ENCODE measurements at regions not wholly inside any gene's neighbourhood (a gene's known extent, or its start where the extent isn't known, plus 50 kb on each side); places are given as distances from the start of the nearest gene placed in this dataset.
"Not testable (repeated sequence)": the region's sequence is repeated elsewhere in the genome, so short reads cannot be mapped to it uniquely, and the experiment has no call there.

DNA sequence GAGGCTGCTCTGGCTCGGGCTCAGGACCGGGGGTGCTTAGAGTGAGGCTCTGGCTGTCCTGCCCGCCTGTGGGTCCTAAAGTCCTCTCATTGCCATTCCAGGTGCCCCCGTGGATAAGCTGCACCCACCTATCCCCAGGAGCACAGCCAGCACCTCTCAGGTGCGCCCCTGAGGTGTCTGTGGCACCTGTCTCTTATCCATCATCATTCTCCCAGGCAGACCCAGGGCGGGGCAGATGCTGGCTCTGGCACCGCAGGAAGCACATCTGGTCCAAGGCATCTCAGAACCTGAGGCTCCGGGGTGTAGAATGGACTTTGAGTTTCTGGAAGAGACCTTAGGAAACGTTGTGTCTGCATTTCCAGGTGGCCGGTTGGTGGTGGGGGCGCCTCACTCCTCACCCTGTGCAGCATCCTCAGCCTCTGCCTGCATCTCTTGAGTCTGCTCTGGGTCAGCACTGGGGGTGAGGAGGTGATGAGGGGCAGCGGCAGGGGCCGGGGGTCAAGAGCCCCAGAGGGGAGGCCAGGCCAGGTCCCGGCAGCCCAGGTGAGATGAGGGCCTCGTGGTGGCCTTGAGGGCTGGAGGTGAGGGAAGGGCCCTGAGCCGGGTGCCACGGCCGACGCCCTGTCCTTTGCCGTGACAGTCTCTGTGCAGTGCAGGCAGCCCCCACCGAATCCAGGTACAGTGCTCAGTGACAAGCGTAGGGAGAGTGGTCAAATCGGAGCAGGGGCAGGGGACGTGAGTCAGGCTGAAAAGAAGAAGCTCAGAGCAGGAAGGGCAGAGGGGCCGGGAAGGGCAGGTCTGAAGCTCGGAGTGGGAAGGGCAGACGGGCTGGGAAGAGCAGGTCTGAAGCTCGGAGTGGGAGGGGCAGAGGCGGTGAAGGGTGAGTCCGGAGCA is 173.5 kb downstream of the NPIPB11 start:
- no peak for DNase-seq

DNA sequence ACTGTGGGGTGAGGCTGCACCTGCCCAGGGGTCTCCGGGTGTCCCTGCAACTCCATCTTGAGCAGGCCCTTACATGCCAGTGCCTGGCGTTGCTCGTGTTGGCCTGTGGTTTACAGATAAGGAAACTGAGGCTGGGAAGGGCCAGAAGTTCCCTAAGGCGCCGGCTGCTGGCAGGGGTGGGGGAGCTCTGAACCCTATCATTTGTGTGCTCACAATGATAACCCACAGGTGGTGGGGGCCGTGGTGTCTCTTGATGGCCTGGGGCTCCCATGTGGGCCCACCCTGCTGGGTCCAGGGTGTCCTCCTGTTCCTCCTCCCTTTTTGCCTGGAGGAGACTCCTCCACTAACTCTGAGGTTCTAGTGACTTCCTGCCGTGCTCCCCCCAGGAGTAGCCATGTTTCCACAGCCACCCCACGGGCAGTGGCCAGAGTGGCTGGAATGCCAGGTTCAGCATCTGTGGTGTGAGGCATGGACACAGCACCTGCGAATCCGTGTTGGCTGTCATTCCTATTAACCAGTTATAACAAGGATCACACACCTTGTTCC is 174.3 kb downstream of the NPIPB11 start:
- DNase-seq: not testable (repeated sequence)

DNA sequence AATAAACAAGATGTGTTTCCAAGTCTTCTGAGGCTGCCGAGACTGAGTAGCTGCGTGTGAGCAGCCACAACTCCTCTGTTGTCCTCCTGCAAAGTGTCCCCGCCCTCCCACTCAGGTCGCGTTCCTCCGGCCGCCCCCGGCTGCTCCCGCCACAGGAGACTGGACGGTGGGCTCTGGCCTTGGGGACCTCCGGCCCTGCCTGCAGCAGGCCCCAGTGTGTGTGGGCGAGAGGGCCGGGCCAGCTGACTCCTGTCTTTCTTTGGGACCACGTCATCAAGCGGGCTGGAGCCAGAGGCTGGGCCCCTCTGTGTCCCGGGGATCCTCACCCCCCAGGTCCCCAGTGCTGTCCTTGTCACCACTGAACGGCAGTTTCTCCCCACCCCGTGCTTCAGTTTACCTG is 175.3 kb downstream of the NPIPB11 start:
- DNase-seq: no peak

DNA sequence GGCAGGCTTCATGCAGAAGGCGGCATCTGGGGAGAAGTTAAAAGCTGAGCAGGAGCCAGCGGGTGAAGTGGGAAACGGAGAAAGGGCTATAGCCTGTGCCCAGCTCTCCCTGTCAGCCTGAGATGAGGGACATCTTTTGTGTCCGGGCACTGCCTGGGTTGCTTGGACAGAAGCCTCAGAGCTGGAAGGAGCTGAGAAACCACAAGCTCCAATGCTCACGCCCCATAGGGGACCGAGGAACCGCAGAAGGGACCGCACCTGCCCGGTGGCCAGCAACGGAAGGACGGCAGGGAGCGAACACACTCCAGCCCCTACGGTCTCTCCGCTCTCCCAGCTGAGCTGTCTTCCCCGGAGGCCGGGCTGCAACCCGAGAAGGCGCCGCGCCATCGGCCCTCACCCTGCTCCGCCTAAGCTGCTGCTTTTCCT is 175.8 kb downstream of the NPIPB11 start:
- no peak for DNase-seq

DNA sequence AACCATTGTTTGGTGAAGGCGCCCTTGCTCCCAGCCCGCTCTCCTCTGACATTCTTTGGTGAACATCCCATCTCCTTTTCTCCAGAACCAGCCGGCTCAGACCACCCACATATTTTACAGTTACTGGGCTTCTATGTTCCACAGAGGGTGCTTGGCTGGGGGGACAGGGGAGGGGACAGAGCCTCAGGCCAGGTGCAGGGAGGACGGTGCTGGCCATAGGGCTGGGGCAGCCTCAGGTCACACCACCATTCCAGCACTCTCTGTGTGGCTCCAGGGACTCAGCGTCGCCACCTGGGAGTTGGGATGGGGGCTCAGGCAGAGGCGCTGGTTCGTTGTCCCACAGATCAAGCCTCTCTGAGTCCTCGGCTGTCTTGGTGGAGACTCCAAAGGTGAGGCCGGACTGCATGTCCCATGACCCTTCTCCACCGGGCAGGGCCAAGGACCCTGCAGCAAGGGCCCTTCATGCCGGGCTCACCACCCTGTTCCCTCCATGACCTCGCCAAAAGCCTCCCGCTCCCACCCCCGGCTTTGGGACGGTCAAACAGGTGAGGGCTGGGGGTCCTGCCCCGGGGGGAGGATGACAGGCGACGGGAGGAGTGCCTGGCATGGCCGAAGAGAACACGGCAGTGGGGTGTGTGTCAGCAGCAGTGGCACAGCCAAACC is 176.4 kb downstream of the NPIPB11 start:
- not testable (repeated sequence) for DNase-seq

DNA sequence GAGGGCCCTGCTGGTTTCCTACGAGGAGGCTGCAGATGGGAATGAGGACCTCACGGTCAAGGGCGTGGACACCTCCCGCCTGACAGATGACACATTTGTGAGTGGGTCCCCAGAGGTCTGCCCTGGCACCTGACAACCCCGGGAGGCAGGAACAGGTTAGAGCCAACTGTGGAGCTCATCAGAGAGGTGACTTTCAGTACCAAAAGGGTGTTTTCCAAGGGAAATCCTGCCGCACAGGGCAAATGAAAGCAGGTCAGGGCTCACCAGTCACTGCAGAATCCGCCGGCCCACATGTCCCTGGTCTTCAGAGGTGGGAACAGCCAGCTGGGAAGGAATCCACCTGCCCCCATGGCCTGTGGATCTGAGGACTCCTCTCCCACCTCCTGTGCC is 176.9 kb downstream of the NPIPB11 start:
- not testable (repeated sequence) for DNase-seq

DNA sequence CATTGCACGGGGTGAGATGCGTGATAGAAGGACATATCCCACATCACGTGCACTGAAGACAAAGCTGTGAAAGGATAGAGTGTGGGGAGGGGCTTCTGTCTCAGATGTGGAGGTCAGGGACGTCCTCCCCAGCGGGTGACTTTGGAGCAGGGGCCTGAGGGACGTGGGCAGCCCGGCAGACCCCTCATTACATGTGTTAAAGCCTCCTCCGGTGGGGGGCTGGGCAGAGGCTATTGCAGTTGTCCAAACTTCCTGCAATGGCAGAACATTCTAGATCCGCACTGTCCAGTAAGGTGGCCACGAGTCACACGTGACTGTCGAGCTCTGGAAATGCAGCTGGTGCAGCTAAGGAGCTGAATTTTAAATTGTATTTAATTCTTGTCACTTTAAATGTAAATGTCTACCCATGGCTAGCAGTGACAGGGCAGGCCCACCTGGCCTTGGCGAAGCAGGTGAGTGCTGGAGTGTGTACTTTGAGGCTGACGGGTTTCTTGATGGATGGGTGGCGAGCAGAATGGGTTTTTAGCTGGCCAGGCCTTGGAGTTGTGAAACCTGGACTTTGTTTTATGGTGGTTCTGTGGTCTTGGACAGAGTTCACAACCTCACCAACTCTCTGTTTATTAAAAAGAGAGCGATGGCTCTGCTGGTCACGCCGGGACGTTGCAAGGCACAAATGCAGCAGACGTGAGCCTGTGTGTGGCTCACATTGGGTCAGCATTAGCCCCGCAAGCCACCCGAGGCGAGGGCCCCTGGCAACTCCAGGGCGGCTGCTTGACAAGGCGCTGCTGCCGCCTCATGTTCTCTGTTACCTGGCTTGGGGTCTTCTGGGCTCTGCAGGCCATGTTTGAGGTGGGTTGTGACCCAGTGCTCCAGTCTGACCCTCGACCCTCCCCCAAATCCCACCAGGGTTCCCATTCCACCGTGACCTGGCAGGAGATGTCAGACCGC is 177.6 kb downstream of the NPIPB11 start:
- not testable (repeated sequence) for DNase-seq

DNA sequence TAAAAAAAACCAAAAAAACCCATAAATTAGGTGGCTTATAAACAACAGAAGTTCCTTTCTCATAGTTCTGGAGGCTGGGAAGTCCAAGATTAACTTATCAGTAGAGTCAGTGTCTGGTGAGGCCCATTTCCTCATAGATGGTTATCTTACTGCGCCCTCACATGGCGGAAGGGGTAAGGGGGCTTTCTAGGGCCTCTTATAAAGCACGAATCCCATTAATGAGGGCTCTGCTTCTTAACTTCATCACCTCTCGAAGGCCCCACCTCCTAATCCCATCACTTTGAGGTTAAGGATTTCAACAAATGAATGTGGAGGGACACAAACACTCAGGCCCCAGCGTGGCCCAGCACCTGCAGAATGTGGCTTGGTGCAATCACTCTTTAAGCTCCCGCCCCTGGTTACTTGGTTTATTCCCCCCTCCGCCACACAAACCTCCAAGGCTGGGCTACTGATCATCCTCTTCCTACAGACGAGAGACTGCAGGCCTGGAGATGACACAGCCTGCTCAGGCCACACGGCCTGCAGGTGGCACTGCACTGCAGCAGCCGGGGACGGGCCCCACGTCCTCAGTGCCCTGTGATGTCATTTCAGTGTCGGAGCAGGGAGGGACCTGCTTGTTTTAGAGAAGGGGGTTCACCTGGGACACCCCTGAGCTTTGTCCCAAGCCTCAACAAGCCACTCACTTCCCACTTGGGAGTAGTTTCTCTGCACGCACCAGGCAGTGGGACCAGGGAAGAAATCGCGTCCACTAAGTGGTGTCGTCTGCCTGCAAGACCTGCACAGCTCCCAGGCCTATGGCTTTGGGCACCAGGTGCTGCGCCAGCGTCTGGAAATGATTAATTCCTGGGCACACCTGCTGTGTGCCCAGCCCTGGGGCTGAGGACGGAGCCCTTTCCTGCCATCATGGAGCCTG is 178.5 kb downstream of the NPIPB11 start:
- DNase-seq: not testable (repeated sequence)

DNA sequence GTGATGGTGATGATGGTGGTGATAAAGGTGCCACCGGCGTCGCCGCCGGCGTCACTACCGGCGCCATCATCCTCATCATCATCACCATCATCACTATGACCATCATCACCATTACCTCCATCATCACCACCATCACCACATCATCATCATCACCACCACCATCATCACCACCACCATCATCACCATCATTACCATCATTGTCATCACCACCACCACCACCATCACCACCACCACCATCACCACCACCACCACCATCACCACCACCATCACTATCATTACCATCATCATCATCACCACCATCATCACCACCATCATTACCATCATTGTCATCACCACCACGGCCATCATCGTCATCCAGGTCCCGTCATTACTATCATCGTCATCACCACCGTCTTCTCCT is 179.7 kb downstream of the NPIPB11 start:
- no peak for DNase-seq

DNA sequence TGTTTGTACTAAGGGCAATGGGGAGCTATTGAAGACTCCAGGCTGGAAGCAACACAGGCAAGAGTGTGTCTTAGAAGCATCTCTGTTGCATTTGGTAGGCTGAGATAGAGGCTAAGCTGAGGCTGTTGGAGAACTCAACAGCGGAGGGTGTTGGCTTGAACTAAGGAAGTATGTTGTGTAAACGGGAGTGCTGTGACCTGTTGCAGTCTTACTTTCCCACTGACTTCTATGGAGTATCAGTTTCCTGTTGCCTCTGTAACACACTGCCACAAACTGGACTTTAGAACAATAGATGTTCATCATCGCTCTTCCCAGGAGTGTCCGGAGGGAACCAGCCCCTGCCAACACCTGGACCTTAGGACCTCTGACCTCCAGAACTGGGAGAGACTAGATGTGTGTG is 181.8 kb downstream of the NPIPB11 start:
- DNase-seq: not testable (repeated sequence)

DNA sequence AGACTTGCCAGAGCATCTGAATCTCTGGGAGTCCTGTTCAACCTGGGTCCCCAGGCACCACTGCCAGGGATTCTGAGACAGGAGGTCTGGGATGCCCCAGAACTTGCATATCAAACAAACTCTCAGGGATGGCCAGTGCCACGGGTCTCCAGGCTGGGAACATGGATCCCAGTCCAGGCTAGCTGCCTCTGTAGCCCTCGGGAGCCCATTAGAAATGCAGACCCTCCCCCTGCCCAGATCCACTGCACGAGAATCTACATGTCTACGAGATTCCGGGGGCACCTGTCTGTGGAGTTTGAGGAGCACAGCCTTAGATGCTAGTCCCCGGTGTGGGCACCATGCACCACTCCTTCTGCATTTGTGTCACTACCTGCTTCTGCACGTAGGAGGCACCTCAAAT is 183.9 kb downstream of the NPIPB11 start:
- not testable (repeated sequence) for DNase-seq

DNA sequence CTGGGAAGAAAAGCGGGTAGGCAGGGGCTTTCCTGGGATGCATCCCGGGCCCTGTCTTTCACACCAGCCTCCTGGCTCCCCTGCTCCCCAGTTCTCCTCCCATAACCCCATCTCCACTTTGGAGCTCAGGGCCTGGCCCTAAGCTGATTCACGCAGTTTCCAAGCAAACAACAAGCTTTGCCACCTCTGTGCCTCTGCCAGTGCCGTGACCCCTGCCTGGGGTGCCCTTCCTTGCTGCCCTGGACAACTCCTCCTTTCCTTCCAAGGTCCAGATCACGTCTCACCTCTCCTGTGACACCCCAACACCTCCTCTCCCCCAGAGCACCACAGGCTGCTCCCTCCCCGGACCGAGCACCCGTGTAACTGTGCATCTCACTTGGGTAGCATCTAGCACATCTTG is 184.5 kb downstream of the NPIPB11 start:
- not testable (repeated sequence) for DNase-seq

DNA sequence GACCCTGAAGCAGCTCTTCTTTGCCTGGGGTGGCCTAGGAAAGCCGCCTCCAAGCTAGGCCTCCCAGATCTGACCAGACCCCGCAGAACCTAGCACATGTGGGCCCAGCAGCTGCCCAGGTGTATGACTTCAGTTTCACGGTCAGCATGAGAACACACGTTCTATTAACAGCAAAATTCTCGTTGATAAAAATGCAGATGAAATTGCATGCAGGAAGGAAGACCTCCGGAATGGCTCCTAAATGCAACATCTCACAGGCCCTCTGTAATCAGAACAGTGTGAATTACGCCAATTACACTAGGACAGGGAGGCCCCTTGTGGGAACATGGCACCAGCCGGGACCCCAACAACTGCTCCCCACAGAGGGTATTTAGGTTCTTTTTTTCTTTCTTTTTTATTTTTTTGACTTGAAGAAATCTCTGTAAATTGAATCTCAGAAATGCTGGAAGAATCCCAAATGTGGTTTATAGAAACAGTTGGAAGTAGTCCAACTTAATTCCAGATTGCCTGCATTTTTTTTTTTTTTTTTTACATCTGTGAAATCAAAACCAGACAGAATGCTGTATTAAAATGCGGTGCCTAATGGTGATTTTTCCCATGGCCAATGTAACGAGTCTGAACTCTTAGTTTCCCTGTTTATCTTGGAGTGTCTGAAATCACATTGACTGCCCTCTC is 185.1 kb downstream of the NPIPB11 start:
- DNase-seq: not testable (repeated sequence)

DNA sequence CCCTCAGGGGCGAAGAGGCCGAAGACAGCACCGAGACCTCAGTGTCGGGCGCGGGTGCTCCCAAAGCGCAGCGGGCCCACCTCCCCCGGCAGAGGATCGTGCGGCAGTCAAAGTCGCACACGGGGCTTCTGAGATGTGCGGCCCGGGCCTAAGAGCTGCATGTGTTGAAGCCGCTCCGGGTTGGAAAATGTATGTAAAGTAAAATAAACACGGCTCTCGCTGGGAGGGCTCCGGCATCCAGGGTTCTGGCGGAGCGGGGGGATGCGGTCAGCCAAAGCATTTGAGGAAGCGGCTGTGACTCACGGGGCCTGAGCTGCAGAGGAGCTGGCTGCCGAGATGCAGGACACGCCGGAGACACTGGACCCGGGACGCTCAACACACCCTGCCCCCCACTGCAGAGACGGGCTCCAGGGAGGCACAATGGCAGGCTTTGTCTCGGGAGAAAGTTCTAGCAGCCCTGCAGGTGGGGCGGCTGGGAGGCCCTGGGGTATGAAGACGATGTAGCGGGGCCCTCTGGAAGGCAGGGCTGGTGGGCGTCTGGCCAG is 185.8 kb downstream of the NPIPB11 start:
- peak; percentile 23 for DNase-seq

DNA sequence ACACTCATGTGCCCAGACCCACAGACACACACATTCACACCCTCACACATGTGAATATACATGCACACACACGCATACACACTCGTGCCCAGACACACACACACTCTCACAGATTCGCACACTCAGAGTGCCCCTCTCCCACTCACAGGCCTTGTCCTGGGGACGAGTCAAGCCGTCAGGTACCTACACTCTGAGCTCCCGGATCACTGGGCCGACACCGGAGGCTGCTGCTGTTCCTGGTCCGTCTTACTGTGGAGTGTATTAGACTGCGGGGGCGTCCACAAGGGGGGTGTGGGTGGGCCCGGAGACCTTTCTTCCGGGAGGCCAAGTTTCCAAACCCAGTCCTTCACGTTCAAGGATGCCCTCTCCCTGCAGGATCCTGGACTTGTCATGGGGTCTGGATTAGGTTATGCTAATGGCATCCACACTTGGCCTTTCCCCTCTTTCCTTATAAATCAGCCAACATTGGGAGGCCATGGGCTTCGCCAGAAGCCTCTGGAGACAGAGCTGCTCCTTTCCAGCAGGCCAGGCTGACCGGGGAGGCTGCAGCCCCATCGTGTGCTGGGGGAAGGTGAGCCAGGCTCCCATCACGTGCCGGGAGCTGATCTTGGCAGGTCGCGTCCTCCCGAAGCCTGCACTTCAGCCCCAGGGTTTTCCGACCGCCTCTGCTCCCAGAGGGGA is 186.4 kb downstream of the NPIPB11 start:
- DNase-seq: not testable (repeated sequence)

DNA sequence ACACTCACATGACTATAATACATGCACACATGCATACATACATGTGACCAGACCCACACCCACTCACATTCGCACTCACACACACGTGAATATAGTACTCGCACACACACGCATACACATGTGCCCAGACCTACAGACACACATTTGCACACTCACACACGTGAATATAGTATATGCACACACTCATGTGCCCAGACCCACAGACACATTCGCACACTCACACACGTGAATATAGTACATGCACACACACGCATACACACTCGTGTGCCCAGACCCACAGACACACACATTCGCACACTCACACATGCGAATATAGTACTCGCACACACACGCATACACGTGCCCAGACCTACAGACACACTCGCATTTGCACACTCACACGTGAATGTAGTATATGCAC is 186.9 kb downstream of the NPIPB11 start:
- DNase-seq: not testable (repeated sequence)

DNA sequence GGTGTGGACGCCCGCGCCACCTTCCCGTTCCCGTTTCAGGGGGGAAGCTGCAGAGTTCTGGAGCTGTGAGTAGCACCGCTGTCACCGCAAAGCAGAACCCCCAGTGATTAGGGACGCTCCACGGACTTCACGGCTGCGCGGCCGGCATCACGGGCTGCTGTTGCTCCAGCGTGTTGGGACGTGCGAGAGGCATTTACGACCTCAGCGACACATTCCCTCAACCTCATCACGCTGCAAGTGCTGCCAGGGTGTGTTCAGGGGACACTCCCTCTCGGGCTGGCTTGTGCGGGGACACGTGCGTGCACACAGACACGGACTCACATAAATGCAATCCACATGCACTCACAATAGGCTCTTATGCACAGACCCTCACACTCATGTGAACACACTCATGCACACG is 187.9 kb downstream of the NPIPB11 start:
- DNase-seq: not testable (repeated sequence)

DNA sequence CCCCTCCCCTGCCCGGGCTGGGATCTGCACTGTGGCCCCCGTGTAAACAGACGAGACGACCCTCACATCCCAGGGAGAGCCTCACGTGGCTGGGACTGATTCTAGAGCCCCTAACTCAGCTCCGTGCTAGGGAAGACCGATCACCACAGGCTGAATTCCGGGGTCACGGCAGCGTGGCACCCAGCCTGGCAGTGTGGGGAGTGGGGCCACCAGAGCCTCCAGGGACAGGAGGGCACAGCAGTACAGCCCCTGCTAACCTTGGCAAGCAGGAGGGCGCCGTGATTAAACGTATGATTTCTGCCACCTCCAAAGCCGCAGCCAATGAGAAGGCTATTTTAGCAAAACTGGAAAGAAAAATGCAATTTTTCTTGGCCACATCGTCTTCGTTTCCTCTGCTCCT is 188.3 kb downstream of the NPIPB11 start:
- not testable (repeated sequence) for DNase-seq

DNA sequence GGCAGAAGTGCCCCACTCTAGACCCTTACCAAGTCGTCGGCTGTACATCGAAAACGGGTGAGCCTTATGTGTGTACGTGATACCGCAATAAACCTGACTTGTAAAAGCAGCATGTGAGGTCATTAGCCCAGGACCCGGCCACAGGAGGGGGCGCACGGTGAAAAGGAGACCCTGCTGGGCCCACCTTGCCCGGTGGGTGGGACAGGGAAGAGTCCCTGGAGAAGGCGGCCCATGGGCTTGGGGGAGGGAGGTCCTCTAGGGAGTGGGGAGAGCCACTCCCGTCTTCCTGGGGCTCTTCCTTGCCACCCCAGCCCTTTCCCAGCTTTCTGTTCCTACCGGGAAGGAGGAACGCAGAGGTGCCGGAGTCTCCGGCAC is 188.8 kb downstream of the NPIPB11 start:
- not testable (repeated sequence) for DNase-seq
